ENCODE measurements at regions not wholly inside any gene's neighbourhood (a gene's known extent, or its start where the extent isn't known, plus 50 kb on each side); places are given as distances from the start of the nearest gene placed in this dataset.

- no peak overlapping the region for H3K4me3 ChIP-seq (ENCODE audit: low read depth, low read length)
- H3K27me3 ChIP-seq: no peaks in the 10 kb centered on the region
- H3K4me1 ChIP-seq: no peaks in the 10 kb centered on the region
- TF ChIP-seq, protein P1, sequence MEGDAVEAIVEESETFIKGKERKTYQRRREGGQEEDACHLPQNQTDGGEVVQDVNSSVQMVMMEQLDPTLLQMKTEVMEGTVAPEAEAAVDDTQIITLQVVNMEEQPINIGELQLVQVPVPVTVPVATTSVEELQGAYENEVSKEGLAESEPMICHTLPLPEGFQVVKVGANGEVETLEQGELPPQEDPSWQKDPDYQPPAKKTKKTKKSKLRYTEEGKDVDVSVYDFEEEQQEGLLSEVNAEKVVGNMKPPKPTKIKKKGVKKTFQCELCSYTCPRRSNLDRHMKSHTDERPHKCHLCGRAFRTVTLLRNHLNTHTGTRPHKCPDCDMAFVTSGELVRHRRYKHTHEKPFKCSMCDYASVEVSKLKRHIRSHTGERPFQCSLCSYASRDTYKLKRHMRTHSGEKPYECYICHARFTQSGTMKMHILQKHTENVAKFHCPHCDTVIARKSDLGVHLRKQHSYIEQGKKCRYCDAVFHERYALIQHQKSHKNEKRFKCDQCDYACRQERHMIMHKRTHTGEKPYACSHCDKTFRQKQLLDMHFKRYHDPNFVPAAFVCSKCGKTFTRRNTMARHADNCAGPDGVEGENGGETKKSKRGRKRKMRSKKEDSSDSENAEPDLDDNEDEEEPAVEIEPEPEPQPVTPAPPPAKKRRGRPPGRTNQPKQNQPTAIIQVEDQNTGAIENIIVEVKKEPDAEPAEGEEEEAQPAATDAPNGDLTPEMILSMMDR (IDR thresholded peaks at IDR 0.05; ENCODE audit: low read depth, low read length): no peak
- H3K36me3 ChIP-seq: no peaks in the 10 kb centered on the region
- DNase-seq: no peak
- H3K9me3 ChIP-seq: no peaks in the 10 kb centered on the region
Measured at GRCh38 chr11:11189506-11189905, 163.5 kb downstream of the CSNK2A3 start.

DNA sequence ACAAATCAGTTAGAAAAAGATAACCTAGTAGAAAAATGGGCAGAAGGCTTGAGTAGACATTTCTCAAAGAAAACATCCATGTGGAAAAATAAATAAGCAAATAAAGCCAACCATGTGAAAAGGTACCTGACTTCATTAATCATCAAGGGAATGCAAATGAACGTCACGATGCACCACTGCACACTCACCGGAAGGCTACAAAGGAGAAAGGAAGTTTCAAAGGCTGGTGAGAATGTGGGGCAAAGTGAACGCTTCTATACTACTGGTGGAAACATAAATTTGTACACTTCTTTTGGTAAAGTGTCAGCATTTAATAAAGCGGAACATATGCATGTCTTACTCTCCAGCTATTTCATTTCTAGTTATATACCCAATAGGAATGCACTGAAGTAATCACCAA lies 166.8 kb downstream of the CSNK2A3 start:
- no peaks in the 10 kb centered on the region for H3K4me1 ChIP-seq
- no peaks in the 10 kb centered on the region for H3K9me3 ChIP-seq
- no peak for DNase-seq
- no peaks in the 10 kb centered on the region for H3K36me3 ChIP-seq
- H3K27me3 ChIP-seq: peaks cover 4% of the 10 kb centered on the region; the same call in 1 of the 2 replicates
- H3K4me3 ChIP-seq (ENCODE audit: low read depth, low read length): no peak overlapping the region
- TF ChIP-seq, protein P1 (IDR thresholded peaks at IDR 0.05; ENCODE audit: low read depth, low read length): no peak

- Histone ChIP-seq H3K36me3 (no peaks in the 10 kb centered on the region), H3K27me3 (peaks cover 4% of the 10 kb centered on the region), H3K4me1 (no peaks in the 10 kb centered on the region), H3K4me3 (ENCODE audit: low read depth, low read length) (no peak overlapping the region), H3K9me3 (no peaks in the 10 kb centered on the region)
- DNase-seq: no peak
- TF ChIP-seq, protein P1 (IDR thresholded peaks at IDR 0.05; ENCODE audit: low read depth, low read length): no peak
Measured at GRCh38 chr11:11182261-11182660, 170.8 kb downstream of the CSNK2A3 start.

GRCh38 chr11:11178671-11179638 lies 174.1 kb downstream of the CSNK2A3 start:
- no peaks in the 10 kb centered on the region for H3K9me3 ChIP-seq
- DNase-seq: no peak
- TF ChIP-seq, protein P1 (IDR thresholded peaks at IDR 0.05; ENCODE audit: low read depth, low read length): no peak

DNA sequence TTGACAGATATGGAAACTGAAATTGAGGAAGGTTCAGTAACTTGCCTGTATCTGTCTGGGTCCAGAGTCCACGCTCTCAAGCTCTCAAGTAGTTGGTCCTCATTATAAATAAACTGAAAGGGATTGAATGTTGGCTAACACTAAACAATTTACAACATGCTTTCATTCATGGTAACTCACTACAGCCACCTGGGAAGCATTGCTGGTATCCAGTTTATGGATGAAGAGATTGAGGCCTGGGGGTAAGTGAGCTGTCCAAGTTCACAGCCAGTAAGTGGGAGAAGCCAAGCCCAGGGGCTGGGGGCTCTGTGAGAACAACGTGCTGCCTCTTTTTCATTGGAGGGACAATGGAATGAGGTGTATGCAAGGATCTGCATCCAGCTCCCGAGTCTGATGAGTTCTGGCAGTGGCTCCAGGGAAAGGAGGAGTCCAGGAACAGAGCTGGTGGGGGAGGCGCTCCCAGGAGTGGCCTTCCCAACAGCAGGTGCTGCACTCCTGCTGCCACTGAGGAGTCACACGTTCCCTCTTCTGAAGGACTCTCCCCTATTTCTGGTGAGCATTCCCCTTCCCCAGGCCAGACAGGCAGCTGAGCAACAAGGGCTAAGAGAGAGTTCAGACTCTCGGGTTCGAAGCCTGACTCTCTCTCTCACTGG lies 175.8 kb downstream of the CSNK2A3 start:
- no peaks in the 10 kb centered on the region for H3K36me3 ChIP-seq
- H3K4me3 ChIP-seq (ENCODE audit: low read depth, low read length): no peak overlapping the region
- no peak for DNase-seq
- H3K9me3 ChIP-seq: no peaks in the 10 kb centered on the region
- TF ChIP-seq, protein P1 (IDR thresholded peaks at IDR 0.05; ENCODE audit: low read depth, low read length): no peak
- H3K4me1 ChIP-seq: no peaks in the 10 kb centered on the region
- H3K27me3 ChIP-seq: no peaks in the 10 kb centered on the region; the same call in 1 of the 2 replicates

More at GRCh38 chr11:11178671-11179638, 174.1 kb downstream of the CSNK2A3 start:
- Histone ChIP-seq H3K36me3 (no peaks in the 10 kb centered on the region), H3K27me3 (peaks cover 4% of the 10 kb centered on the region), H3K4me3 (ENCODE audit: low read depth, low read length) (no peak overlapping the region), H3K4me1 (no peaks in the 10 kb centered on the region)
